ENCODE measurements at regions not wholly inside any gene's neighbourhood (a gene's known extent, or its start where the extent isn't known, plus 50 kb on each side); places are given as distances from the start of the nearest gene placed in this dataset.

DNA sequence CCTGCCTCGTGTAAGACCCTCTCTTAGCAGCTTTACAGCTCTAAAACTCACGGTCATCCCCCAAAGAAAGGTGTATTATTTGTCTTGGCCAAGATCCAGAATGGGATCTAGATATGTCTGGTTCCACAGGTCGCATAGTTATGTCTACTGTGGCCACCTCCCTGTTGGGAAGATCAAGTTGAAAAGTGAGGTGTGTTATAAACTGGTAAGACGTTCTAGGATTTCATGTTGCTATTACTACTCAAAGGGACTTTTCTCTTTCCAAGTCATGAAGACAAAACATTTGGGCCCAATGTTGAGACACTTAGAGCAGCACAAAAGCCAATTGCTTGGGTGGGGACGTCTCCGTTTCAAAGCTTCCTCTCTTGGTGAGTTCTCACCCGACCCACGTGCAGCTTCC is 766.0 kb downstream of the RNF144A start:
- DNase-seq (ENCODE audit: extremely low spot score), result no peak
- CTCF ChIA-PET, result interaction anchor here (2.7 kb wide), 1 partner anchor 12 kb away, joined by 8 read pairs; no protein-coding TSS in a partner anchor
- POLR2A ChIA-PET, result no interaction called here
- TF ChIP-seq, protein P1, sequence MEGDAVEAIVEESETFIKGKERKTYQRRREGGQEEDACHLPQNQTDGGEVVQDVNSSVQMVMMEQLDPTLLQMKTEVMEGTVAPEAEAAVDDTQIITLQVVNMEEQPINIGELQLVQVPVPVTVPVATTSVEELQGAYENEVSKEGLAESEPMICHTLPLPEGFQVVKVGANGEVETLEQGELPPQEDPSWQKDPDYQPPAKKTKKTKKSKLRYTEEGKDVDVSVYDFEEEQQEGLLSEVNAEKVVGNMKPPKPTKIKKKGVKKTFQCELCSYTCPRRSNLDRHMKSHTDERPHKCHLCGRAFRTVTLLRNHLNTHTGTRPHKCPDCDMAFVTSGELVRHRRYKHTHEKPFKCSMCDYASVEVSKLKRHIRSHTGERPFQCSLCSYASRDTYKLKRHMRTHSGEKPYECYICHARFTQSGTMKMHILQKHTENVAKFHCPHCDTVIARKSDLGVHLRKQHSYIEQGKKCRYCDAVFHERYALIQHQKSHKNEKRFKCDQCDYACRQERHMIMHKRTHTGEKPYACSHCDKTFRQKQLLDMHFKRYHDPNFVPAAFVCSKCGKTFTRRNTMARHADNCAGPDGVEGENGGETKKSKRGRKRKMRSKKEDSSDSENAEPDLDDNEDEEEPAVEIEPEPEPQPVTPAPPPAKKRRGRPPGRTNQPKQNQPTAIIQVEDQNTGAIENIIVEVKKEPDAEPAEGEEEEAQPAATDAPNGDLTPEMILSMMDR (IDR thresholded peaks at IDR 0.05; ENCODE audit: control extremely low read depth, extremely low read depth, low read depth, missing control alignments), result no peak

DNA sequence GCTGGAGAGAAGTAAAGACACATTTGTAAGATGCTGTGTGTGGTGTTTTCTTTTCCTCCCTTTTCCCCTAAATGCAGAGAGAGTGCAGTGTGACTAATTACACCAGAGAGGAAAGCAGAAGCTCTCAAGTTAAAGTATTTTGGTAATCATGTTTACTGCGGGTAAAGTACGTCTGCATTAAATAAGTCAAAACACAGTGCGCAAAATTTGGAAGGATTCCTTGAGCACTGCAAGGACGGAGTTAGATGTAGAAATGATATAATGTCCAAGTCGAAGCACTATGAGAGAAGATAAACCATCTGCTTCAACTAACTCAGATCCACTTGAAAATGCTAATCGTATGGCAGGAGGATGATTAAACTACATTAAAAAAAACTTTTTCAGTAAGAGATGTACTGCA is 766.5 kb downstream of the RNF144A start:
- POLR2A ChIA-PET, result no interaction called here
- TF ChIP-seq, protein P1 (IDR thresholded peaks at IDR 0.05; ENCODE audit: control extremely low read depth, extremely low read depth, low read depth, missing control alignments), result no peak
- DNase-seq (ENCODE audit: extremely low spot score), result no peak
- CTCF ChIA-PET, result interaction anchor here (2.7 kb wide), 1 partner anchor 13 kb away, joined by 8 read pairs; no protein-coding TSS in a partner anchor

DNA sequence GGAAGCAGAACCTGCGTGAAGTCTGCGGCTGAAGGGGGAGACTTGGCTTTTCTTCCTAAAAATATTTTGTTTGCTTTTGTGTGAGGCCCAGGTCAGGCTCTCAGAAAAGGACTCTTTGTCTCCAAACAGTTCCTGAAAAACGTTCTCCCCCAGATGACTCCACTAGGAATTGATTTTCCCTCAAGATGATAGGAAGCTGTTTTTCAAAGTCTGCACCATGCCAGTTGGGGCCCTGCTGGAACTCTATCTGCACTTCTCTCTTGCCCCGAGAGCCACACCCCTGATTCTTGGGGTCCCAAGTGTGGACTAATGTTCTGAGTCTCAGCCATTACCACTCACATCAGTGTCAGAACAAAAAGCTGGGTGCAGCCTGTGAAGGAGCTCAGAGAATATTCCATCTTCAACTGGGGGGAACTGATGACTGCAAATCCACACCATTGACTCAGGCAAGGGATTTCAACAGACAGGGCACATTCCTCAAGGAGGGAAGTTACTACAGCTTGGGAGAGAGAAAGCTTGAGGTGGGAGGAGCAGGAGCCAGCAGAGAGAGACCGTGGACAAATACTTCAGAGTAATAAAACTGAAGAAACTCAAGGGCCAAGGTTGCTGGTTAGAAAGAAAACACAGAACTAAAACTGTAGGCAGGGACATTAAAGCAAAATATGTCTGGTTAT is 768.3 kb downstream of the RNF144A start:
- no peak for DNase-seq (ENCODE audit: extremely low spot score)
- ChIA-PET POLR2A (no interaction called here), CTCF (interaction anchor here (0.8 kb wide), 1 partner anchor 14 kb away, joined by 5 read pairs; no protein-coding TSS in a partner anchor)
- TF ChIP-seq, protein P1 (IDR thresholded peaks at IDR 0.05; ENCODE audit: control extremely low read depth, extremely low read depth, low read depth, missing control alignments), result no peak

DNA sequence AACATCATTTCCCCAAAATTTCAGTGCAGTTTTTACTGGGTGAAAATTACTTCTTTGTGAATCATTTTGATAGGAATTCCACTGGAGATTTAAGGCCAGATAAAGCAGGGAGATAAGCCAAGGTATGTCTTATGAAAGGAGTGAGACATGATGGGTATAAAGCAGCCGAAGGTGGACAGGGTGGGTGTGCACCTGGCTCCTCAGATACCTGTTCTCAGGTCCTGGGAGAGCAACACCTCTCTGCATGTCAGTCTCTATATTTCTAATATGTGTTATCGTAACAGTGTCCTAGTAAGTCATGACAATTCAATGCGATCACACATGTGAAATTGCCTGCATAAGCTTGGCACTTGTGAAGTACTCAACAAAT is 768.8 kb downstream of the RNF144A start:
- DNase-seq (ENCODE audit: extremely low spot score), result no peak
- CTCF ChIA-PET, result interaction anchor here (0.8 to 1.4 kb wide), 2 partner anchors 11 to 14 kb away, joined by 3 to 5 read pairs; no protein-coding TSS in a partner anchor
- TF ChIP-seq, protein P1 (IDR thresholded peaks at IDR 0.05; ENCODE audit: control extremely low read depth, extremely low read depth, low read depth, missing control alignments), result no peak
- POLR2A ChIA-PET, result no interaction called here

DNA sequence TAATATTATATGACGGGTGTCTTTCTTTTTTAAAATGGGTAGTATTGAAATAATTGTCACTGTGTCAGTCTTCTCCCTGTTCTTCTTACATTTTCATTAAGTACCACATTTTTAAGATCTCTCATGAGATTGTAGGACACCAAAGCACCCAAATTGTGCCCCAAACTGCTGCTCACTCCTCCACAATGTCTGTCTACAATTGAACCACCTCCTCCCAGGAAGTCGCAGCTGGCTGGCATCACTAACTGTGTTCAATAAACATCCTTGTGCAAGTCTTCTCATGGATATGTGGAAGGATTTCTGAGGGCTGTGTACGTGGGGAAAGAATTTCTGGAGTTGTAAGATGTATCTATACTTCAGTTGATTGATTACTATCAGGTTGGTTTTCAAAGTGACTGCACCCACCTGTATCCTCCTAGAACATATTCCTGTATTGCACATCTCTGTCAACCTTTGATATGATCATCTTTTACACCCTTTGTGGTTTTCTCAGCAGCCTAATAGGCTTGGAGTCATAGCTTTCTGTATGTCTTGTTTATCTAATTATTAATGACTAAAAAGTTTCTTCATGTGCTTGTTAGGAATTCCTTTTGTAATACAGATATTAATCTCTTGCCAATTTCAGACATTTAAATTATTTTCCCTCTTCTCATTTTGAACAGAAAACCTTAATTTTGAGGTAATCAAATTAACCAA is 774.9 kb downstream of the RNF144A start:
- TF ChIP-seq, protein P1 (IDR thresholded peaks at IDR 0.05; ENCODE audit: control extremely low read depth, extremely low read depth, low read depth, missing control alignments), result no peak
- POLR2A ChIA-PET, result no interaction called here
- DNase-seq (ENCODE audit: extremely low spot score), result no peak
- CTCF ChIA-PET, result no interaction called here

DNA sequence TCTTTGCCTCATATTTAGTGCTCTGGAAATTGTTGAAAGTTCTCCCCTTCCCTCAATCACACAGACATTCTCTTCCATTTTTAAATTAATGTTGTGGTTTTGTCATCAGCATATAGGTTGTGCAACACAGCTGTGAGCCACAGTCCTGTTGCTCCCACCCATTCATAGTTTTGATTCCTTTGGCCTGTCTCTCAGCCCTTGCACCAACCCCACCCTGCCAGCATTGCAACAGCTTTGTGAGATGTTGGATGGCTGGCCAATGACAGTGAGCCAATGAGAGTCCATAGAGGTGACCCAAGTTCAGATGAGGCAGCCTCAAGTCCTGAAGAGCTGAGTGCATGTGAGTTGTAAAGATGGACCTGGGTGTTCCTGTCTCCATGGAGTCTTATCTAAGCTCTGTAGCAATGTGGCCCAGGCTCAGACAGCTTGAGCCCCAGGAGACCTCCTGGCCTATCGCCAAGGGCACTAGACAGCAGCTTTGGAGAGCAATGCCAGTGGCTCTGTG is 775.5 kb downstream of the RNF144A start:
- ChIA-PET POLR2A (no interaction called here), CTCF (no interaction called here)
- no peak for DNase-seq (ENCODE audit: extremely low spot score)
- TF ChIP-seq, protein P1 (IDR thresholded peaks at IDR 0.05; ENCODE audit: control extremely low read depth, extremely low read depth, low read depth, missing control alignments), result no peak
